ENCODE measurements at regions not wholly inside any gene's neighbourhood (a gene's known extent, or its start where the extent isn't known, plus 50 kb on each side); places are given as distances from the start of the nearest gene placed in this dataset.

GRCh38 chr12:45585522-45586230 is 143.8 kb upstream of the ARID2 start:
- no peak for DNase-seq (ENCODE audit: insufficient read length, low spot score)
- TF ChIP-seq CTCF (IDR thresholded peaks at IDR 0.05; ENCODE audit: insufficient read depth, missing control alignments), result no peak
- no peak for FAIRE-seq

DNA sequence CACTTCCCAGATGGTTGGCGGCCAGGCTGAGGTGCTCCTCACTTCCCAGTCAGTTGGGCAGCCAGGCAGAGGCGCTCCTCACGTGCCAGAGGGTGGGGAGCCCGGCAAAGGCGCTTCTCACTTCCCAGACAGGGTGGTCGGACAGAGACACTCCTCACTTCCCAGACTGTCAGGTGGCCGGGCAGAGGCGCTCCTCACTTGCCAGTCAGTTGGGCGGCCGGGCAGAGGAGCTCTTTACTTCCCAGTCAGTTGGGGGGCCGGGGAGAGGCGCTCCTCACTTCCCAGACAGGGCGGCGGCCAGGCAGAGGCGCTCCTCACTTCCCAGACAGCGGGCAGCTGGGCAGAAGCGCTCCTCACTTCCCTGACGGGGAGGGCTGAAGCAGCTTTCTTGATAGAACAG is 143.0 kb upstream of the ARID2 start:
- FAIRE-seq (no peak), DNase-seq (ENCODE audit: insufficient read length, low spot score) (no peak)
- TF ChIP-seq CTCF (IDR thresholded peaks at IDR 0.05; ENCODE audit: insufficient read depth, missing control alignments), result no peak

- no peak for DNase-seq (ENCODE audit: insufficient read length, low spot score)
- no peak for TF ChIP-seq CTCF (IDR thresholded peaks at IDR 0.05; ENCODE audit: insufficient read depth, missing control alignments)
- no peak for FAIRE-seq
These were observed 142.5 kb upstream of the ARID2 start for GRCh38 chr12:45587012-45587411.

GRCh38 chr12:45587877-45588533 is 141.5 kb upstream of the ARID2 start:
- DNase-seq (ENCODE audit: insufficient read length, low spot score) (no peak), FAIRE-seq (no peak)
- TF ChIP-seq CTCF (IDR thresholded peaks at IDR 0.05; ENCODE audit: insufficient read depth, missing control alignments), result no peak

- DNase-seq (ENCODE audit: insufficient read length, low spot score) (no peak), FAIRE-seq (no peak)
- TF ChIP-seq CTCF (IDR thresholded peaks at IDR 0.05; ENCODE audit: insufficient read depth, missing control alignments), result no peak
These were observed 138.9 kb upstream of the ARID2 start for GRCh38 chr12:45590646-45591045.

DNA sequence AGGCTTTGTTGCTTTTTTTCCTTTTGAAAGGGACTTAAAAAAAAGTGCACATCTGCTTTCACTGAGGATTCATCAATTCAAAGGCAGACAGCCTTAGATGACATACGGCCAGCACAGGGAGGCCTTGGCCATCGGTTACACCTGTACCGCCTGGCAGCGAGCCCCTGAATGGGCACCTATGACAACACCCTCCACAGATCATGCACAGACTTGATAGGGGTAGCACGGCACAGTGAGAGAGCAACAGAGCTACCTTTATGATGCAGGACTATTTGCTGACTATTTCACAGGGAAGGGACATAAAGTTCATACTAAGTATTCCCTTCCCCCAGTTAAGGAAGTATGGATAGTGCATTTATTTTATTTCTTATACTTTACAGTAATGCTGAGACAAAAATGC is 137.9 kb upstream of the ARID2 start:
- FAIRE-seq (no peak), DNase-seq (ENCODE audit: insufficient read length, low spot score) (no peak)
- no peak for TF ChIP-seq CTCF (IDR thresholded peaks at IDR 0.05; ENCODE audit: insufficient read depth, missing control alignments)

DNA sequence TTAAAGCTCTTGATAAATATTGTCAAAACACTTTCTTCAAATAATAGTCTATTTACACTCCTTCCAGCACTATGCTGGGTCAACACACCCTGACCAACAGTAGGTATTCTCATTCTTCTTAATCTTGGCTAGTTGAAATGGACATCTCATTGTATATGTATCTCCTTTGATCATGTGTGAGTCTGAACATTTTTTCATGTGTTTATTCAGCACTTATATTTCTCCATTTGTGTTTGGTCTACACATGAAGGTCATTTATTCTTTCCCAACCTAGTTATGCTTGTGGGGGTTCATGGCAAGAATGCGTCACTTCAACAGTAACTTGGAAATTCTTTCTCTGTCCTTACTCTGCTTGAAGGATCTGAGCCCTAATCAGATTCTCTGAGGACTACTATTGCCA is 133.1 kb upstream of the ARID2 start:
- DNase-seq (ENCODE audit: insufficient read length, low spot score) (no peak), FAIRE-seq (no peak)
- no peak for TF ChIP-seq CTCF (IDR thresholded peaks at IDR 0.05; ENCODE audit: insufficient read depth, missing control alignments)

Data from D721Med (cell line).